NCI-H526 (cell line): ENCODE measurements at regions not wholly inside any gene's neighbourhood (a gene's known extent, or its start where the extent isn't known, plus 50 kb on each side); places are given as distances from the start of the nearest gene placed in this dataset.
A peak's percentile ranks its signal among the peaks of the same experiment; 100 is the strongest.
"Not testable (repeated sequence)": the region's sequence is repeated elsewhere in the genome, so short reads cannot be mapped to it uniquely, and the experiment has no call there.

Source experiments
- DNase-seq, 2 experiments: peaks; one replicate each; lab custom pipeline; 2025; lab: John Stamatoyannopoulos, UW

GRCh38 chr13:37225414-37226070 lies 120.1 kb upstream of the CSNK1A1L start:
- DNase-seq = no peak

- DNase-seq = no peak
Observed at GRCh38 chr13:37216331-37216730, 110.9 kb upstream of the CSNK1A1L start.

- DNase-seq = no peak
Observed at GRCh38 chr13:37212826-37213225, 107.4 kb upstream of the CSNK1A1L start.

DNA sequence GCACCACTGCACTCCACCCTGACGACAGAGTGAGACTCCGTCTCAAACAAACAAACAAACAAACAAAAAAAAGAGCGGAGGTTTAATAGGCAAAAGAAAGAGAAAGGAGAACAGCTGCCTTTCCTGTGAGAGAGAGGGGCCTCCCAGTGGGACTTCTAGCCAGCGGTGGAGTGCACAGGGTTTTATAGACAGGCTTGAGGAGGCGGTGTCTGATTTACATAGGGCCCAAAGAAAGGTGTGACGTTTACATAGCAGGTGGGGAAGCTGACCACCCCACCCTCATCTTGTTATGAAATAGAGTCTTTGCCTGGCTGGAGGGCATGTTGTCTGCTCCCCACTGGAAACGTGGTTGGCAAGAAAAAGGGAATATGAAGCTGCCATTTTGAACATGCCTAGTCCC lies 106.0 kb upstream of the CSNK1A1L start:
- peak in 1 of 2 experiments; percentile 30 for DNase-seq

DNA sequence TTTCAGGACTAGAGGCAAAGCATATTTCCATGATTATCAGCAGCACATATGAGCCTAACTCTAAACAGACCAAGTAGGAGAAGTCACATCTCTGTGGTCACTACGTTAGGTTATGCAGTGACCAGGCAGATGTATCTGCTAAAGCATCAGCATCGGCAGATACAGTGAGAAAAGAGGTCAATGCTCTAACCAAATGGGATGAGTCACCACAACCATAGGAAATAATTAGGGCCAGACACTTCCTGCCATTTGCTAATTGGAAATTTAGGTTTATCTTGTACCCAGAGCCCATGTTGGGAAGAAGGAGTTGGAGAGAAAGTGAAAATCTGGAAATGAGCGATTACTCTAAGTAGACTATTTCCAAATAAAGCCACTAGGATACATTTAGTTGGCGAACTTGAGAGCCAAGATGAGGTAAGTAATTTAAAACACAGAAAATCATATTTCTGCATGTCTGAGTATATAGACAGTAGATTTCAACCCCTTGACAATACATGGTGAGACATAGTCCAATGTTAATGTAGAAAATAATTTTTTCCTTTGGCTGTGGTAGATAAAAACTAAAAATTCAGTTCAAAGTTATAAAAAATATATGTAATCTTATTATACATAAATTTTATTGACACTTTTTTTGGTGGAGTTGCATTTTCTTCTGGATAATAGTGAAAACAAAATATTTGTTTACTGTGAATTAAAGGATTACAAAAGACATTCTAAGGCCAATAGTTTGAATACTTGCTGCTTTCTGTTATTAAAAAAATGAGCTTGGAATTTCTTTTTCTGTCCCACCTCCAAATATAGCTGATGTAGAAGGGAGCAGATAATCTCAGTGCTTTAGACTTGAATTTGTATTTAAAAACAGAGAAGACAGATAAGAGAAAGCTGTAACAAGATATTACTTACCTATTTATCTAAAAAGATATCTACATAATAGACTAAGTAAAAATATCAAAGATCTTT lies 104.4 kb upstream of the CSNK1A1L start:
- no peak for DNase-seq

GRCh38 chr13:37207691-37208451 lies 102.4 kb upstream of the CSNK1A1L start:
- DNase-seq = no peak

- no peak for DNase-seq
Observed at GRCh38 chr13:37202264-37202663, 96.8 kb upstream of the CSNK1A1L start.

- DNase-seq = no peak
Observed at GRCh38 chr13:37201081-37201480, 95.6 kb upstream of the CSNK1A1L start.

- no peak for DNase-seq
Observed at GRCh38 chr13:37198629-37199028, 93.2 kb upstream of the CSNK1A1L start.

DNA sequence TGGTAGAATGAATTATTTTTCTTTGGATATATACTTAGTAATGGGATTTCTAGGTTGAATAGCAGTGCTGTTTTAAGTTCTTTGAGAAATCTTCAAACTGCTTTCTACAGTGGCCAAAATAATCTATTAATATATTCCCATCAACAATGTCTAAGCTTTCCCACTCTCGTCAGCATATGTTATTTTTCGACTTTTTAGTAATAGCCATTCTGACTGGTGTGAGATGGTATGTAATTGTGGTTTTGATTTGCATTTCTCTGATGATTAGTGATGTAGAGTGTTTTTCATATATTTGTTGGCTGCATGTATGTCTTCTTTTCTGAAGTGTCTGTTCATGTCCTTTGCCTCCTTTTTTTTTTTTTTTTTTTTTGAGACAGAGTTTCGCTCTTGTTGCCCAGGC lies 90.2 kb upstream of the CSNK1A1L start:
- DNase-seq = no peak

DNA sequence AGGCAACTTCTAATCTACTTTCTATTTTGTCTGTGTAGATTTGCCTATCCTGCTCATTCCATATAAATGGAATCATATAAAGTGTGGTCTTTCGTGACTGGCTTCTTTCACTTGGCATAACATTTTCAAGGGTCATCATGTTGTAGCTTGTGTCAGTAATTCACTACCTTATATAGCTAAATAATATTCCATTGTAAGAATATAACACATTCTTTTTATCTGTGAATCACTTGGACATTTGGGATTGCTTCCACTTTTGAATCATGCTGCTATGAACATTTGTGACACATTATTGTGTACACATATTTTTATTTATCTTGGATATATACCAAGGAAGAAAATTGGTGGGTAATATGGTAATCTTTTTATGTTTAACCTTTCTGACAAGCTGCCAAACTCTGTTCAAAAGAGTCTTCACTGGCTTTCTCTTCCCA lies 89.0 kb upstream of the CSNK1A1L start:
- no peak for DNase-seq

DNA sequence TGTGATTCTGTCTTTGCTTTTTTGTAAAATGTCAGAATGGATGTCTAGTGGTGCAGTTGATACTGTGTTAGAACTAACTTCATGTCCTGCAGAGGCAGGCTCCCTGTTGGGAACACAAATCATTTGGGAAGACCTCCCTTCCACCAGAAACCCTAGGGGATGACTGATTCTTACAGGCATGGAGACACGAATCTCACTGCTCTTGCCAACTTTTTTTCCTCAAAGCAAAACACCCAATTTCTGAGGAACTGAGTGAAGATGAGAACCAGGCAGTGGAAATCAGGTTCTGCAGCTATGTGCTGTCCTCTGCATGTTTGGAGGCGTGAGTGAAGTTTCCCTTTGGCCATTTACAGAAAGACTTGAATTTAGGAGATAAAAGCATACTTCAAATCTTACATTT lies 87.5 kb upstream of the CSNK1A1L start:
- no peak for DNase-seq

GRCh38 chr13:37187621-37188020 lies 82.2 kb upstream of the CSNK1A1L start:
- no peak for DNase-seq

DNA sequence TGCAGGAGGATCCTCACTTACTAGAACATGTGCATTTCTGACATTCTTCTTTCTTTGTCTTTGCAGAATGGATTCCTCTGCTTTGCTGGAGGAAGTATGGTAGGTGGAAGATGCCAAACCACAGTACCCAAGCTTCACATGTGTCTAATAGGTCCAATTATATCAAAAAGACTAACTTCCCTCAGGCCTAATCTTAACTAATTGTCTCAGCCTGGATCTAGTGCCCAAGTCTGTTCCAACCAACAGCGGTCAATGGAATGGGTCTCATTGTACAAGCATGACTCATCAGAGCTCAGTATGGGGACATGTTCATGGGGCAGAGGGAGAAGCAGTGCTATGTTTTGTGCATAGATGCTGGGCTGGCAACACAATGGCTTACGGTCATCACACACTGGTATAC lies 81.6 kb upstream of the CSNK1A1L start:
- DNase-seq = no peak

GRCh38 chr13:37181620-37182019 lies 76.2 kb upstream of the CSNK1A1L start:
- DNase-seq = no peak

- DNase-seq = no peak
Observed at GRCh38 chr13:37179645-37180044, 74.2 kb upstream of the CSNK1A1L start.

GRCh38 chr13:37177125-37177524 lies 71.7 kb upstream of the CSNK1A1L start:
- no peak for DNase-seq

GRCh38 chr13:37175996-37176395 lies 70.5 kb upstream of the CSNK1A1L start:
- no peak for DNase-seq

DNA sequence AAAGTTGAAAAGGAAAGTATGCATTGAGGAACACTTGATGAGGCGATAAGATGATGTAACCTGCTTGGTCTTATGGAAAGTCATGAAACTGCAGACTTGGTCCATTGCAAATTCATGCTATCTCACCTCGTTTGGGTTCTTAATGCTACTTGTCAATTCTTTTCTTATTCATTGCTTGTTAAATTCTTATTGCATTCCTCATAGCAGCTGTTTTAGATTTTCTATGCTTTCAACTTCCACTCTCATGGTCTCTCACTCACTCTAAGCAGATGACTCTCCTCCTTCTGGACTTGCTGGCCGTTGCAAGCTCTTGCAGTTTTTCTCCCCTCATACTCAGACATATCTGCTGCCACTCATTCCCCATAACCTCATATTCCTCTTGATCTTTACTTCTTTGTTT lies 67.8 kb upstream of the CSNK1A1L start:
- no peak for DNase-seq

- DNase-seq = not testable (repeated sequence)
Observed at GRCh38 chr13:37172226-37172625, 66.8 kb upstream of the CSNK1A1L start.

GRCh38 chr13:37168926-37169325 lies 63.5 kb upstream of the CSNK1A1L start:
- no peak for DNase-seq

DNA sequence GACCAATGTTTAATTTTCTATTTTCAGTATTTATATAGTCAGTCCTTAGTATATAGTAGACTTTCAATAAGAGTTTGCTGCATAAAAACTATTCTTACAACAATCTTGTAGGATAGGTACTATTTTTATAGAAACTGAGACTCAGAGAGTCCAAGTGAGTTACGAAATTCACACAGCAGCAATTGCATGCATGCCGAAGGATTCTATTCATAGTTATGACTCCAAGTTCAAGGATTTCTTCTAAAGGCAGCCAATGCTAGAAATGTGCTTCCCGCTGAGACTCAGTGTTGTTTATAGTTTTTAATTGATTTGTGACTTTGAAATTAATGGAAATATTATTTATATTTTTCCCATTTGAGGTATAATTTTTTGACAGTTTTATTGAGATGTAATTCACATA lies 62.7 kb upstream of the CSNK1A1L start:
- DNase-seq = no peak

DNA sequence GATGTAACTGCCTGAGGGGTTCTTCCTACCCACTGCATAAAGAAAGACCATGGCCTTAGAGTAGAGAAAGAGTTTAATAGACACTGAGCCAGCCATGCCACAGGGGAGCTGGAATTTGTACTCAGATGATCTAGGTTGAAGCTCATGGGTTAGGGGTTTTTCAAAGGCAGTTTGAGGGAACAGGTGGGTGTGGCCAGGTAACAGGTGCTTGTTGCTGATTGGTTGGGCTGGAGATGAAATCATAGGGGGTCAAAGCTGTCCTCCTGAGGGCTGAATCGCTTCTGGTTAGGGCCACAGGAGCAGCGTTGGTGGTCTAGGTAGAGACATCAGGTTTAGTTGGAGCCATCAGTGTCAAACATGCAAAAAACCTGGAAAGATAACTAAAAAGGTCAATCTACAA lies 59.2 kb upstream of the CSNK1A1L start:
- DNase-seq = no peak
